Mesothelial cell of epicardium (in vitro differentiated cells): ENCODE measurements at regions not wholly inside any gene's neighbourhood (a gene's known extent, or its start where the extent isn't known, plus 50 kb on each side); places are given as distances from the start of the nearest gene placed in this dataset.

Experiments used
- DNase-seq, 2 experiments: peaks; one replicate each; pipeline ENCODE4 v3.0.0; 2021; ENCODE audit warnings: low spot score in 2 of 2; ENCODE audit not compliant: unreplicated experiment in 2 of 2
- H3K27ac Mint-ChIP-seq: 2 replicates; pipeline ENCODE4 v1.8.0; 2021; ENCODE audit warnings: mixed read lengths
- H3K27me3 Mint-ChIP-seq: 2 replicates; pipeline ENCODE4 v1.8.0; 2021; ENCODE audit warnings: low read depth, mixed read lengths
- H3K36me3 Mint-ChIP-seq: 2 replicates; pipeline ENCODE4 v1.8.0; 2021; ENCODE audit warnings: mixed read lengths
- H3K4me1 Mint-ChIP-seq: 2 replicates; pipeline ENCODE4 v1.8.0; 2021; ENCODE audit warnings: mixed read lengths
- H3K4me3 Mint-ChIP-seq: 2 replicates; pipeline ENCODE4 v1.8.0; 2021; ENCODE audit warnings: mild to moderate bottlenecking, moderate library complexity, mixed read lengths
- H3K9me3 Mint-ChIP-seq: 2 replicates; pipeline ENCODE4 v1.8.0; 2021; ENCODE audit warnings: mixed read lengths
- CTCF ChIP-seq: fragments of 200-600 bp; sonication (generic); IDR thresholded peaks from one replicate; pipeline ENCODE4 v1.5.0; 2021; ENCODE audit warnings: antibody characterized with exemption; ENCODE audit not compliant: unreplicated experiment

GRCh38 chr2:196376984-196377877 lies 205.9 kb upstream of the STK17B start:
- no peaks in the 10 kb centered on the region for H3K27me3 Mint-ChIP-seq
- H3K9me3 Mint-ChIP-seq: no peaks in the 10 kb centered on the region
- peak overlapping the region; percentile 64 for H3K27ac Mint-ChIP-seq
- DNase-seq: no peak
- peaks cover 30% of the 10 kb centered on the region for H3K4me1 Mint-ChIP-seq
- no peak for TF ChIP-seq CTCF
- no peaks in the 10 kb centered on the region for H3K36me3 Mint-ChIP-seq
- no peak overlapping the region for H3K4me3 Mint-ChIP-seq

GRCh38 chr2:196379600-196379999 lies 208.2 kb upstream of the STK17B start:
- no peak for DNase-seq
- Mint-ChIP-seq H3K27ac (no peak overlapping the region), H3K4me1 (peaks cover 13% of the 10 kb centered on the region), H3K36me3 (no peaks in the 10 kb centered on the region), H3K27me3 (no peaks in the 10 kb centered on the region), H3K4me3 (no peak overlapping the region), H3K9me3 (no peaks in the 10 kb centered on the region)
- no peak for TF ChIP-seq CTCF

DNA sequence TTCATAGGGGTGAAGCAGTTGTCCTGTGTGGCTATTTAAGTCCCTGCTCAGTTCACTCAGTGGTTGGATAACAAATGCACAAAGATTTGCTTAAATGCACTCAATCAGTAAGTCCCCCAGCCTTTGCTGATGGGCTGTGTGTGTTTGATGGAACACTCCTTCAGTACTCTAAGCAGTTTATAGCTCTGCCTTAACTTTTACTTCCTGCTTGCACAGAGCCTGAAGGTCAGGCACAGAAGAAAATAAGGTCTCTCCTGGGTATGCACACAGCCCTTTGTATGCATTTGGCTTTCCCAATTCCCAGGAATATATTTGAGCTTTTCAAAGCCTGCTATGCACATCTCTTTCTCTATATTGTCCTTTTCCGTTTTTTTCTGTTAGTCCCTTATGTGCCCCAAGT lies 208.7 kb upstream of the STK17B start:
- Mint-ChIP-seq H3K27ac (no peak overlapping the region), H3K4me3 (no peak overlapping the region), H3K27me3 (no peaks in the 10 kb centered on the region), H3K4me1 (peaks cover 13% of the 10 kb centered on the region), H3K36me3 (no peaks in the 10 kb centered on the region), H3K9me3 (no peaks in the 10 kb centered on the region)
- no peak for TF ChIP-seq CTCF
- no peak for DNase-seq

GRCh38 chr2:196380575-196380974 lies 209.2 kb upstream of the STK17B start:
- TF ChIP-seq CTCF: no peak
- Mint-ChIP-seq H3K4me3 (no peak overlapping the region), H3K27me3 (no peaks in the 10 kb centered on the region), H3K27ac (no peak overlapping the region), H3K9me3 (no peaks in the 10 kb centered on the region), H3K36me3 (no peaks in the 10 kb centered on the region), H3K4me1 (peaks cover 13% of the 10 kb centered on the region)
- no peak for DNase-seq

DNA sequence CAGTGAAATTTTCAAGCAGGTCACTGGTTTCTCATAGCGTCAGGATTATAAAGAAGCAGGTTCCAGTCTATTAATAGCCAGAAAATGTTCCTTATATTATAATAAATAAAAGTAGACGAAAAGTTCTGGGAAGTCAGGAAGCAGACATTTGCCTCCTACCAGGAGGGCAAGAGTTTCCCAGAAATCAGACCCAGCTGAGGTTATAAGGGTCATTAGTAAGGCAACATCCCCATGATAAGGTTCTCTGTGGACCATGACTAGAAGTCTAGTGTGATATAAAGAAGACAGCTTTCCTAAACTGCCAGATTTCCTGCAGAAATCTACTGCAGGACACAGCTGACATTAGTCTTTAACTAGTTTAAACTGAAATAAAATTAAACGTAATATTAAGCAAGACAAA lies 210.1 kb upstream of the STK17B start:
- no peaks in the 10 kb centered on the region for H3K27me3 Mint-ChIP-seq
- peaks cover 13% of the 10 kb centered on the region for H3K4me1 Mint-ChIP-seq
- no peak overlapping the region for H3K27ac Mint-ChIP-seq
- H3K4me3 Mint-ChIP-seq: no peak overlapping the region
- no peaks in the 10 kb centered on the region for H3K9me3 Mint-ChIP-seq
- TF ChIP-seq CTCF: no peak
- DNase-seq: no peak
- no peaks in the 10 kb centered on the region for H3K36me3 Mint-ChIP-seq
